Activated CD8-positive, alpha-beta T cell treated with anti-CD3 and anti-CD28 coated beads, Interleukin-2, amount 10 ng/mL, durations not matched to agents 7 days and 5 days (primary cell): ENCODE measurements at regions not wholly inside any gene's neighbourhood (a gene's known extent, or its start where the extent isn't known, plus 50 kb on each side); places are given as distances from the start of the nearest gene placed in this dataset.

Experiments
- ATAC-seq: fragments of 150-1000 bp; cut with Tn5 transposase; one replicate; pipeline ENCODE4 v1.10.0; 2021; ENCODE audit warnings: moderate library complexity
- CTCF ChIA-PET: fragments of 350-600 bp; sonication (Branson Sonifier 250); formaldehyde crosslinking; loops from one replicate; lab custom pipeline; 2021; ENCODE audit warnings: antibody characterized with exemption; lab: Charles Lee
- POLR2A ChIA-PET: fragments of 350-600 bp; sonication (Branson Sonifier 250); formaldehyde crosslinking; loops from one replicate; lab custom pipeline; 2021; ENCODE audit warnings: antibody characterized with exemption; lab: Charles Lee
- DNase-seq: peaks from one replicate; pipeline ENCODE4 v3.0.0-alpha.2; 2020
- H3K27ac Mint-ChIP-seq: one replicate; pipeline ENCODE4 v1.8.0; 2021; ENCODE audit warnings: mild to moderate bottlenecking, mixed read lengths
- H3K27me3 Mint-ChIP-seq: one replicate; pipeline ENCODE4 v1.8.0; 2021; ENCODE audit warnings: low read depth, mixed read lengths
- H3K36me3 Mint-ChIP-seq: one replicate; pipeline ENCODE4 v1.8.0; 2021; ENCODE audit warnings: low read depth, mixed read lengths
- H3K4me1 Mint-ChIP-seq: one replicate; pipeline ENCODE4 v1.8.0; 2021; ENCODE audit warnings: low read depth, mixed read lengths
- H3K4me3 Mint-ChIP-seq: one replicate; pipeline ENCODE4 v1.8.0; 2021; ENCODE audit warnings: mild to moderate bottlenecking, mixed read lengths
- H3K9me3 Mint-ChIP-seq: one replicate; pipeline ENCODE4 v1.8.0; 2022; ENCODE audit warnings: mixed read lengths; ENCODE audit not compliant: insufficient read depth

- no peaks in the 10 kb centered on the region for H3K9me3 Mint-ChIP-seq
- H3K4me1 Mint-ChIP-seq, result no peaks in the 10 kb centered on the region
- no peak for ATAC-seq
- no peak for DNase-seq
- peaks cover 4% of the 10 kb centered on the region for H3K27me3 Mint-ChIP-seq
- H3K27ac Mint-ChIP-seq, result no peak overlapping the region
- CTCF ChIA-PET, result no interaction called here
- no peak overlapping the region for H3K4me3 Mint-ChIP-seq
- H3K36me3 Mint-ChIP-seq, result no peaks in the 10 kb centered on the region
- POLR2A ChIA-PET, result no interaction called here
Measured at GRCh38 chr20:48066851-48067250, 281.6 kb upstream of the SULF2 start.

- ChIA-PET CTCF (no interaction called here), POLR2A (no interaction called here)
- Mint-ChIP-seq H3K27me3 (peaks cover 4% of the 10 kb centered on the region), H3K4me3 (no peak overlapping the region), H3K27ac (no peak overlapping the region), H3K36me3 (no peaks in the 10 kb centered on the region), H3K9me3 (no peaks in the 10 kb centered on the region), H3K4me1 (no peaks in the 10 kb centered on the region)
- DNase-seq (no peak), ATAC-seq (no peak)
Measured at GRCh38 chr20:48066246-48066645, 281.0 kb upstream of the SULF2 start.

GRCh38 chr20:48065833-48066232, 280.6 kb upstream of the SULF2 start:
- Mint-ChIP-seq H3K4me3 (no peak overlapping the region), H3K9me3 (no peaks in the 10 kb centered on the region), H3K27me3 (peaks cover 4% of the 10 kb centered on the region), H3K27ac (no peak overlapping the region), H3K36me3 (no peaks in the 10 kb centered on the region), H3K4me1 (no peaks in the 10 kb centered on the region)
- ATAC-seq (no peak), DNase-seq (no peak)
- ChIA-PET POLR2A (no interaction called here), CTCF (no interaction called here)

GRCh38 chr20:48064929-48065328, 279.6 kb upstream of the SULF2 start:
- Mint-ChIP-seq H3K9me3 (no peaks in the 10 kb centered on the region), H3K4me1 (no peaks in the 10 kb centered on the region), H3K36me3 (no peaks in the 10 kb centered on the region), H3K27me3 (no peaks in the 10 kb centered on the region), H3K27ac (no peak overlapping the region), H3K4me3 (no peak overlapping the region)
- CTCF ChIA-PET, result no interaction called here
- DNase-seq (no peak), ATAC-seq (no peak)
- POLR2A ChIA-PET, result no interaction called here

GRCh38 chr20:48060841-48061720, 275.8 kb upstream of the SULF2 start:
- no peak overlapping the region for H3K27ac Mint-ChIP-seq
- H3K27me3 Mint-ChIP-seq, result no peaks in the 10 kb centered on the region
- DNase-seq (no peak), ATAC-seq (no peak)
- H3K4me3 Mint-ChIP-seq, result no peak overlapping the region
- H3K4me1 Mint-ChIP-seq, result no peaks in the 10 kb centered on the region
- POLR2A ChIA-PET, result no interaction called here
- H3K36me3 Mint-ChIP-seq, result no peaks in the 10 kb centered on the region
- CTCF ChIA-PET, result interaction anchor here (1.0 kb wide), 1 partner anchor 15 kb away, joined by 3 read pairs; no protein-coding TSS in a partner anchor
- peaks cover 4% of the 10 kb centered on the region for H3K9me3 Mint-ChIP-seq

- H3K27ac Mint-ChIP-seq, result no peak overlapping the region
- no peak for DNase-seq
- H3K4me1 Mint-ChIP-seq, result no peaks in the 10 kb centered on the region
- no peaks in the 10 kb centered on the region for H3K36me3 Mint-ChIP-seq
- no peaks in the 10 kb centered on the region for H3K27me3 Mint-ChIP-seq
- peaks cover 4% of the 10 kb centered on the region for H3K9me3 Mint-ChIP-seq
- ChIA-PET CTCF (no interaction called here), POLR2A (no interaction called here)
- ATAC-seq, result no peak
- H3K4me3 Mint-ChIP-seq, result no peak overlapping the region
Measured at GRCh38 chr20:48058611-48059559, 273.6 kb upstream of the SULF2 start.

GRCh38 chr20:48057739-48058138, 272.5 kb upstream of the SULF2 start:
- Mint-ChIP-seq H3K9me3 (peaks cover 4% of the 10 kb centered on the region), H3K4me3 (no peak overlapping the region), H3K4me1 (no peaks in the 10 kb centered on the region), H3K27ac (no peak overlapping the region), H3K27me3 (no peaks in the 10 kb centered on the region), H3K36me3 (no peaks in the 10 kb centered on the region)
- no peak for ATAC-seq
- ChIA-PET POLR2A (no interaction called here), CTCF (no interaction called here)
- no peak for DNase-seq

GRCh38 chr20:48057251-48057650, 272.0 kb upstream of the SULF2 start:
- ATAC-seq, result no peak
- no peaks in the 10 kb centered on the region for H3K4me1 Mint-ChIP-seq
- H3K4me3 Mint-ChIP-seq, result no peak overlapping the region
- peaks cover 4% of the 10 kb centered on the region for H3K9me3 Mint-ChIP-seq
- CTCF ChIA-PET, result no interaction called here
- no peak for DNase-seq
- no peaks in the 10 kb centered on the region for H3K27me3 Mint-ChIP-seq
- no peak overlapping the region for H3K27ac Mint-ChIP-seq
- H3K36me3 Mint-ChIP-seq, result no peaks in the 10 kb centered on the region
- POLR2A ChIA-PET, result no interaction called here

- peaks cover 4% of the 10 kb centered on the region for H3K9me3 Mint-ChIP-seq
- peaks cover 2% of the 10 kb centered on the region for H3K27me3 Mint-ChIP-seq
- ChIA-PET POLR2A (no interaction called here), CTCF (no interaction called here)
- H3K36me3 Mint-ChIP-seq, result no peaks in the 10 kb centered on the region
- DNase-seq (no peak), ATAC-seq (no peak)
- no peak overlapping the region for H3K27ac Mint-ChIP-seq
- H3K4me3 Mint-ChIP-seq, result no peak overlapping the region
- no peaks in the 10 kb centered on the region for H3K4me1 Mint-ChIP-seq
Measured at GRCh38 chr20:48056218-48056617, 270.9 kb upstream of the SULF2 start.

GRCh38 chr20:48054051-48054450, 268.8 kb upstream of the SULF2 start:
- CTCF ChIA-PET, result no interaction called here
- no peak for DNase-seq
- no peak overlapping the region for H3K4me3 Mint-ChIP-seq
- POLR2A ChIA-PET, result no interaction called here
- no peaks in the 10 kb centered on the region for H3K36me3 Mint-ChIP-seq
- peaks cover 4% of the 10 kb centered on the region for H3K9me3 Mint-ChIP-seq
- H3K27ac Mint-ChIP-seq, result no peak overlapping the region
- ATAC-seq, result no peak
- peaks cover 5% of the 10 kb centered on the region for H3K27me3 Mint-ChIP-seq
- H3K4me1 Mint-ChIP-seq, result no peaks in the 10 kb centered on the region

GRCh38 chr20:48052475-48052835, 267.2 kb upstream of the SULF2 start:
- POLR2A ChIA-PET, result no interaction called here
- ATAC-seq (no peak), DNase-seq (no peak)
- H3K27me3 Mint-ChIP-seq, result peaks cover 5% of the 10 kb centered on the region
- no peaks in the 10 kb centered on the region for H3K36me3 Mint-ChIP-seq
- H3K4me1 Mint-ChIP-seq, result no peaks in the 10 kb centered on the region
- H3K27ac Mint-ChIP-seq, result no peak overlapping the region
- CTCF ChIA-PET, result no interaction called here
- peaks cover 3% of the 10 kb centered on the region for H3K9me3 Mint-ChIP-seq
- H3K4me3 Mint-ChIP-seq, result no peak overlapping the region

- no peak for DNase-seq
- CTCF ChIA-PET, result no interaction called here
- no peaks in the 10 kb centered on the region for H3K9me3 Mint-ChIP-seq
- H3K27me3 Mint-ChIP-seq, result peaks cover 5% of the 10 kb centered on the region
- no peak for ATAC-seq
- POLR2A ChIA-PET, result no interaction called here
- no peak overlapping the region for H3K27ac Mint-ChIP-seq
- H3K4me3 Mint-ChIP-seq, result no peak overlapping the region
- no peaks in the 10 kb centered on the region for H3K4me1 Mint-ChIP-seq
- H3K36me3 Mint-ChIP-seq, result no peaks in the 10 kb centered on the region
Measured at GRCh38 chr20:48051794-48052474, 266.7 kb upstream of the SULF2 start.
